MM.1S (cell line): ENCODE measurements at regions not wholly inside any gene's neighbourhood (a gene's known extent, or its start where the extent isn't known, plus 50 kb on each side); places are given as distances from the start of the nearest gene placed in this dataset.

Source experiments
- DNase-seq: peaks from one replicate; pipeline ENCODE4 v3.0.0-alpha.2; 2015
- H2AFZ ChIP-seq: fragments of 300-600 bp; sonication (generic); 2 replicates; pipeline ENCODE4 v1.6.0; 2016; ENCODE audit warnings: antibody characterized with exemption, low read length
- H3F3A ChIP-seq: fragments of 300-600 bp; sonication (generic); 2 replicates; pipeline ENCODE4 v1.6.1; 2016; ENCODE audit warnings: mild to moderate bottlenecking, antibody characterized with exemption, low read length, moderate library complexity, mixed read lengths; ENCODE audit not compliant: insufficient read depth
- H3K27ac ChIP-seq: fragments of 300-600 bp; sonication (generic); 2 replicates; pipeline ENCODE4 v1.5.1; 2016; ENCODE audit warnings: mild to moderate bottlenecking, low read length
- H3K27me3 ChIP-seq: fragments of 300-600 bp; sonication (generic); replicated peaks from 2 replicates; pipeline ENCODE4 v1.6.0; 2016; ENCODE audit warnings: low read length; ENCODE audit not compliant: insufficient read depth
- H3K36me3 ChIP-seq: fragments of 300-600 bp; sonication (generic); replicated peaks from 2 replicates; pipeline ENCODE4 v1.6.1; 2016; ENCODE audit warnings: mild to moderate bottlenecking, low read length, mixed read lengths; ENCODE audit not compliant: insufficient read depth
- H3K4me1 ChIP-seq: fragments of 300-600 bp; sonication (generic); 2 replicates; pipeline ENCODE4 v1.6.1; 2016; ENCODE audit warnings: low read length, mixed read lengths
- H3K4me2 ChIP-seq: fragments of 300-600 bp; sonication (generic); 2 replicates; pipeline ENCODE4 v1.6.0; 2016; ENCODE audit warnings: low read depth, low read length
- H3K4me3 ChIP-seq: fragments of 300-600 bp; sonication (generic); 2 replicates; pipeline ENCODE4 v1.5.1; 2016; ENCODE audit warnings: low read length, mixed read lengths
- H3K79me2 ChIP-seq: fragments of 300-600 bp; sonication (generic); 2 replicates; pipeline ENCODE4 v1.6.1; 2016; ENCODE audit warnings: mixed run types, low read length, mixed read lengths
- H3K9ac ChIP-seq: fragments of 300-600 bp; sonication (generic); 2 replicates; pipeline ENCODE4 v1.6.1; 2016; ENCODE audit warnings: low read length, mixed read lengths
- H3K9me2 ChIP-seq: fragments of 300-600 bp; sonication (generic); replicated peaks from 2 replicates; pipeline ENCODE4 v1.6.1; 2016; ENCODE audit warnings: mild to moderate bottlenecking, low read length, mixed read lengths; ENCODE audit not compliant: insufficient read depth
- H3K9me3 ChIP-seq: fragments of 300-600 bp; sonication (generic); replicated peaks from 2 replicates; pipeline ENCODE4 v1.6.1; 2016; ENCODE audit warnings: mild to moderate bottlenecking, low read length, mixed read lengths; ENCODE audit not compliant: insufficient read depth
- H4K20me1 ChIP-seq: fragments of 300-600 bp; sonication (generic); 2 replicates; pipeline ENCODE4 v1.6.1; 2016; ENCODE audit warnings: mild to moderate bottlenecking, low read length, moderate library complexity, mixed read lengths; ENCODE audit not compliant: insufficient read depth
- CTCF ChIP-seq: fragments of 300-600 bp; sonication (generic); IDR thresholded peaks from 2 replicates; pipeline ENCODE4 v1.5.1; 2016; ENCODE audit warnings: antibody characterized with exemption, low read length, mixed read lengths
- EZH2 ChIP-seq: fragments of 300-600 bp; sonication (generic); optimal IDR thresholded peaks from 2 replicates; pipeline ENCODE3; 2017; ENCODE audit warnings: low read depth, mild to moderate bottlenecking, antibody characterized with exemption, low read length, mixed read lengths
- EZH2phosphoT487 ChIP-seq: fragments of 300-600 bp; sonication (generic); IDR thresholded peaks from 2 replicates; pipeline ENCODE4 v1.6.1; 2018; ENCODE audit warnings: antibody characterized with exemption, low read length

- Histone ChIP-seq H3F3A (no peaks in the 10 kb centered on the region), H4K20me1 (no peaks in the 10 kb centered on the region), H3K4me3 (no peak overlapping the region), H3K27me3 (no peaks in the 10 kb centered on the region), H3K79me2 (no peaks in the 10 kb centered on the region), H3K4me1 (no peaks in the 10 kb centered on the region; the same call in 1 of the 2 replicates), H2AFZ (no peak overlapping the region), H3K9me2 (no peaks in the 10 kb centered on the region), H3K9ac (no peak overlapping the region), H3K9me3 (no peaks in the 10 kb centered on the region), H3K36me3 (no peaks in the 10 kb centered on the region), H3K27ac (no peak overlapping the region), H3K4me2 (no peak overlapping the region)
- TF ChIP-seq EZH2phosphoT487 (no peak), CTCF (no peak), EZH2 (no peak)
- no peak for DNase-seq
These were observed 455.6 kb downstream of the BUD13 start for GRCh38 chr11:116317212-116317611.

GRCh38 chr11:116314006-116314405, 458.8 kb downstream of the BUD13 start:
- no peaks in the 10 kb centered on the region for H4K20me1 ChIP-seq
- H3K4me3 ChIP-seq = no peak overlapping the region
- no peaks in the 10 kb centered on the region for H3K9me3 ChIP-seq
- H3K9me2 ChIP-seq = no peaks in the 10 kb centered on the region
- H3K9ac ChIP-seq = no peak overlapping the region
- no peaks in the 10 kb centered on the region for H3K79me2 ChIP-seq
- no peaks in the 10 kb centered on the region for H3K27me3 ChIP-seq
- H3K4me1 ChIP-seq = no peaks in the 10 kb centered on the region; the same call in 1 of the 2 replicates
- H3K4me2 ChIP-seq = no peak overlapping the region
- no peak overlapping the region for H2AFZ ChIP-seq
- H3K27ac ChIP-seq = no peak overlapping the region
- H3F3A ChIP-seq = no peaks in the 10 kb centered on the region
- TF ChIP-seq CTCF = no peak
- TF ChIP-seq EZH2phosphoT487 = no peak
- no peak for TF ChIP-seq EZH2
- DNase-seq = no peak
- no peaks in the 10 kb centered on the region for H3K36me3 ChIP-seq

GRCh38 chr11:116312570-116313391, 460.0 kb downstream of the BUD13 start:
- H3F3A ChIP-seq = no peaks in the 10 kb centered on the region
- no peak overlapping the region for H3K9ac ChIP-seq
- no peaks in the 10 kb centered on the region; the same call in 1 of the 2 replicates for H3K4me1 ChIP-seq
- no peaks in the 10 kb centered on the region for H3K9me3 ChIP-seq
- DNase-seq = no peak
- no peak overlapping the region for H3K27ac ChIP-seq
- H3K4me2 ChIP-seq = no peak overlapping the region
- H3K36me3 ChIP-seq = no peaks in the 10 kb centered on the region
- TF ChIP-seq CTCF (no peak), EZH2 (no peak), EZH2phosphoT487 (no peak)
- H3K4me3 ChIP-seq = no peak overlapping the region
- no peak overlapping the region for H2AFZ ChIP-seq
- no peaks in the 10 kb centered on the region for H3K27me3 ChIP-seq
- H3K79me2 ChIP-seq = no peaks in the 10 kb centered on the region
- no peaks in the 10 kb centered on the region for H3K9me2 ChIP-seq
- no peaks in the 10 kb centered on the region for H4K20me1 ChIP-seq
